SK-N-SH (cell line): ENCODE measurements at regions not wholly inside any gene's neighbourhood (a gene's known extent, or its start where the extent isn't known, plus 50 kb on each side); places are given as distances from the start of the nearest gene placed in this dataset.

Experiments used
- CTCF ChIA-PET: fragments of 300-600, 350-600 bp; formaldehyde crosslinking; extraction: SDS; loops from one replicate; lab custom pipeline; 2021; lab: Yijun Ruan, JAX
- POLR2A ChIA-PET: fragments of 350-600 bp; sonication (Branson Sonifier 250); formaldehyde crosslinking; extraction: SDS; loops from one replicate; lab custom pipeline; 2020; ENCODE audit warnings: antibody characterized with exemption, inconsistent platforms; lab: Yijun Ruan, JAX
- DNase-seq: peaks from one replicate; pipeline ENCODE4 v3.0.0; 2012
- H2AFZ ChIP-seq: fragments of 200-600 bp; sonication (generic); 2 replicates; pipeline ENCODE4 v1.8.1; 2016; ENCODE audit warnings: antibody characterized with exemption, mild to moderate bottlenecking, low read depth
- H3F3A ChIP-seq: fragments of 200-600 bp; sonication (generic); replicated peaks from 2 replicates; pipeline ENCODE3; 2016; ENCODE audit warnings: antibody characterized with exemption, mild to moderate bottlenecking; ENCODE audit not compliant: insufficient read depth
- H3K27ac ChIP-seq, 2 experiments: fragments of 200-500 bp in 1 of 2; fragments of 200-600 bp in 1 of 2; sonication (Bioruptor generic) in 1 of 2; sonication (generic), shearing (Covaris generic) in 1 of 2; 2 replicates each; pipeline versions ENCODE4 v1.5.1 to v1.6.1; 2014 to 2016; ENCODE audit warnings: low read depth in 2 of 2, inconsistent platforms in 1 of 2, low read length in 1 of 2, mild to moderate bottlenecking in 1 of 2, mixed read lengths in 1 of 2
- H3K27me3 ChIP-seq: fragments of 200-600 bp; sonication (generic), shearing (Covaris generic); 2 replicates; pipeline ENCODE4 v1.6.1; 2016; ENCODE audit warnings: mixed run types; ENCODE audit not compliant: insufficient read depth
- H3K36me3 ChIP-seq, 2 experiments: fragments of 200-500 bp in 1 of 2; fragments of 200-600 bp in 1 of 2; sonication (Bioruptor generic) in 1 of 2; sonication (generic) in 1 of 2; replicated peaks in 1 of 2; 2 replicates each; pipeline versions ENCODE3 to v1.5.1; 2014 to 2016; ENCODE audit warnings: low read length in 1 of 2, mild to moderate bottlenecking in 1 of 2; ENCODE audit not compliant: insufficient read depth in 2 of 2, control insufficient read depth in 1 of 2
- H3K4me1 ChIP-seq, 2 experiments: fragments of 200-500 bp in 1 of 2; fragments of 200-600 bp in 1 of 2; sonication (Bioruptor generic) in 1 of 2; sonication (generic), shearing (Covaris generic) in 1 of 2; 2 replicates each; pipeline versions ENCODE4 v1.5.1 to v1.6.1; 2014 to 2016; ENCODE audit warnings: low read depth in 1 of 2, low read length in 1 of 2, mixed run types in 1 of 2; ENCODE audit not compliant: insufficient read depth in 2 of 2, control insufficient read depth in 1 of 2
- H3K4me2 ChIP-seq: fragments of 200-600 bp; sonication (generic), shearing (Covaris generic); 2 replicates; pipeline ENCODE4 v1.6.1; 2017; ENCODE audit warnings: mixed run types
- H3K4me3 ChIP-seq, 2 experiments: fragments of 200-500 bp in 1 of 2; fragments of 200-600 bp in 1 of 2; sonication (Bioruptor generic) in 1 of 2; sonication (generic), shearing (Covaris generic) in 1 of 2; 2 replicates each; pipeline versions ENCODE4 v1.5.1 to v1.8.1; 2014 to 2016; ENCODE audit warnings: low read depth in 2 of 2, inconsistent platforms in 1 of 2, low read length in 1 of 2, mild to moderate bottlenecking in 1 of 2, mixed read lengths in 1 of 2, moderate library complexity in 1 of 2
- H3K79me2 ChIP-seq: fragments of 200-600 bp; sonication (generic); 2 replicates; pipeline ENCODE4 v1.8.1; 2017; ENCODE audit warnings: mild to moderate bottlenecking; ENCODE audit not compliant: insufficient read depth
- H3K9ac ChIP-seq: fragments of 200-600 bp; sonication (generic); 2 replicates; pipeline ENCODE4 v1.6.1; 2017; ENCODE audit warnings: mixed run types
- H3K9me2 ChIP-seq: fragments of 200-600 bp; sonication (generic); 2 replicates; pipeline ENCODE4 v1.6.1; 2017; ENCODE audit warnings: mixed run types
- H3K9me3 ChIP-seq: fragments of 200-600 bp; sonication (generic); 2 replicates; pipeline ENCODE4 v1.6.1; 2017; ENCODE audit warnings: mixed run types, mild to moderate bottlenecking, moderate library complexity
- H4K20me1 ChIP-seq: fragments of 200-600 bp; sonication (generic); 2 replicates; pipeline ENCODE4 v1.6.1; 2017; ENCODE audit warnings: mild to moderate bottlenecking, mixed run types; ENCODE audit not compliant: insufficient read depth
- EZH2phosphoT487 ChIP-seq: fragments of 200-600 bp; sonication (generic); IDR thresholded peaks from 2 replicates; pipeline ENCODE4 v1.6.1; 2017; ENCODE audit warnings: low read depth, mixed run types, mild to moderate bottlenecking, antibody characterized with exemption, moderate library complexity, borderline replicate concordance
- GABPA ChIP-seq: IDR thresholded peaks from 2 replicates; pipeline ENCODE4 v1.4.0; 2012; ENCODE audit warnings: low read depth, mild to moderate bottlenecking
- MXI1 ChIP-seq: IDR thresholded peaks from 2 replicates; pipeline ENCODE4 v1.6.1; 2012; ENCODE audit warnings: mild to moderate bottlenecking, low read depth, low read length, improper control_type of control experiment
- NFIC ChIP-seq: IDR thresholded peaks from 2 replicates; pipeline ENCODE4 v1.4.0; 2012; ENCODE audit warnings: borderline replicate concordance
- NRF1 ChIP-seq: IDR thresholded peaks from 2 replicates; pipeline ENCODE4 v1.6.1; 2012; ENCODE audit warnings: low read depth, mild to moderate bottlenecking, low read length
- RXRA ChIP-seq: IDR thresholded peaks from 2 replicates; pipeline ENCODE4 v1.4.0; 2012; ENCODE audit warnings: low read depth, mild to moderate bottlenecking, borderline replicate concordance
- SIN3A ChIP-seq: IDR thresholded peaks from 2 replicates; pipeline ENCODE4 v1.6.1; 2012; ENCODE audit warnings: low read depth, mild to moderate bottlenecking, low read length, moderate library complexity, borderline replicate concordance
- WGBS: methylation state at CpG from one replicate; pipeline ENCODE4 v1.1.6; 2017; ENCODE audit warnings: low lambda C conversion rate; 5-methylcytosine and 5-hydroxymethylcytosine counted together
- TF ChIP-seq, protein P1 (sequence below): IDR thresholded peaks from 2 replicates; pipeline ENCODE4 v1.6.1; 2012; ENCODE audit warnings: mild to moderate bottlenecking, low read depth, low read length, moderate library complexity
- TF ChIP-seq, protein P2 (sequence below): fragments of 200-600 bp; sonication (generic); IDR thresholded peaks from 2 replicates; pipeline ENCODE4 v1.6.1; 2017; ENCODE audit warnings: antibody characterized with exemption, mild to moderate bottlenecking, moderate library complexity
- TF ChIP-seq, protein P3 (sequence below): fragments of 150-350 bp; IDR thresholded peaks from 2 replicates; pipeline ENCODE4 v1.6.1; 2016; ENCODE audit warnings: mild to moderate bottlenecking, low read depth, low read length

DNA sequence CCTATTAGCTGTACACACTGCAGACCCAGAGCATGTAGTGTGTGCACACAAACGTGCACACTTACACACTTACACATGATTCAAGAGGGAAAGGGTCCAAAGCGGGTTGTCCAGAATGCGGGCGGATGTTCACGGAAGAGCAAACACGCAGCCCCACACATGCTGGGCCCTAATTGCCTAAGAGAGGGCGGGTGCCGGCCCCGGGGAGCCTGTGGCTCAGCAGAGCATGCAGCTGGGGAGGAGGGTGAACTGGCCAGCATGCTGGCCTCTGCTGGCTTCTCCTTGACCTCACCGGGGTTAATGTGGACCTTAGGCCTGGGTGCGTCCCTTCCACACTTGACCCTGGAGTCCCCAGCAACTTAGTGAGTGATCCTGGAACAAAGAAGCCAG lies 816.3 kb downstream of the BRD1 start:
- Histone ChIP-seq H3K9me2 (no peaks in the 10 kb centered on the region), H3K79me2 (no peaks in the 10 kb centered on the region), H3K27me3 (peaks cover 14% of the 10 kb centered on the region; the same call in 1 of the 2 replicates), H3K9ac (no peak overlapping the region), H2AFZ (no peak overlapping the region), H3K36me3 (no peaks in the 10 kb centered on the region), H3K27ac (peak overlapping the region in 1 of 2 experiments; percentile 92; a peak in 2 of 4 replicates), H3K9me3 (no peaks in the 10 kb centered on the region), H3K4me2 (no peak overlapping the region), H3F3A (no peaks in the 10 kb centered on the region), H3K4me1 (peaks cover 0 to 71% of the 10 kb centered on the region in 2 experiments; a peak in 2 of 4 replicates), H3K4me3 (no peak overlapping the region; a peak in 1 of 4 replicates), H4K20me1 (no peaks in the 10 kb centered on the region)
- TF ChIP-seq NFIC, result no peak
- no peak for TF ChIP-seq RXRA
- TF ChIP-seq, protein P1, sequence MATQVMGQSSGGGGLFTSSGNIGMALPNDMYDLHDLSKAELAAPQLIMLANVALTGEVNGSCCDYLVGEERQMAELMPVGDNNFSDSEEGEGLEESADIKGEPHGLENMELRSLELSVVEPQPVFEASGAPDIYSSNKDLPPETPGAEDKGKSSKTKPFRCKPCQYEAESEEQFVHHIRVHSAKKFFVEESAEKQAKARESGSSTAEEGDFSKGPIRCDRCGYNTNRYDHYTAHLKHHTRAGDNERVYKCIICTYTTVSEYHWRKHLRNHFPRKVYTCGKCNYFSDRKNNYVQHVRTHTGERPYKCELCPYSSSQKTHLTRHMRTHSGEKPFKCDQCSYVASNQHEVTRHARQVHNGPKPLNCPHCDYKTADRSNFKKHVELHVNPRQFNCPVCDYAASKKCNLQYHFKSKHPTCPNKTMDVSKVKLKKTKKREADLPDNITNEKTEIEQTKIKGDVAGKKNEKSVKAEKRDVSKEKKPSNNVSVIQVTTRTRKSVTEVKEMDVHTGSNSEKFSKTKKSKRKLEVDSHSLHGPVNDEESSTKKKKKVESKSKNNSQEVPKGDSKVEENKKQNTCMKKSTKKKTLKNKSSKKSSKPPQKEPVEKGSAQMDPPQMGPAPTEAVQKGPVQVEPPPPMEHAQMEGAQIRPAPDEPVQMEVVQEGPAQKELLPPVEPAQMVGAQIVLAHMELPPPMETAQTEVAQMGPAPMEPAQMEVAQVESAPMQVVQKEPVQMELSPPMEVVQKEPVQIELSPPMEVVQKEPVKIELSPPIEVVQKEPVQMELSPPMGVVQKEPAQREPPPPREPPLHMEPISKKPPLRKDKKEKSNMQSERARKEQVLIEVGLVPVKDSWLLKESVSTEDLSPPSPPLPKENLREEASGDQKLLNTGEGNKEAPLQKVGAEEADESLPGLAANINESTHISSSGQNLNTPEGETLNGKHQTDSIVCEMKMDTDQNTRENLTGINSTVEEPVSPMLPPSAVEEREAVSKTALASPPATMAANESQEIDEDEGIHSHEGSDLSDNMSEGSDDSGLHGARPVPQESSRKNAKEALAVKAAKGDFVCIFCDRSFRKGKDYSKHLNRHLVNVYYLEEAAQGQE, result no peak
- TF ChIP-seq MXI1, result no peak
- no peak for TF ChIP-seq GABPA
- TF ChIP-seq EZH2phosphoT487, result no peak
- TF ChIP-seq SIN3A, result no peak
- TF ChIP-seq, protein P2, sequence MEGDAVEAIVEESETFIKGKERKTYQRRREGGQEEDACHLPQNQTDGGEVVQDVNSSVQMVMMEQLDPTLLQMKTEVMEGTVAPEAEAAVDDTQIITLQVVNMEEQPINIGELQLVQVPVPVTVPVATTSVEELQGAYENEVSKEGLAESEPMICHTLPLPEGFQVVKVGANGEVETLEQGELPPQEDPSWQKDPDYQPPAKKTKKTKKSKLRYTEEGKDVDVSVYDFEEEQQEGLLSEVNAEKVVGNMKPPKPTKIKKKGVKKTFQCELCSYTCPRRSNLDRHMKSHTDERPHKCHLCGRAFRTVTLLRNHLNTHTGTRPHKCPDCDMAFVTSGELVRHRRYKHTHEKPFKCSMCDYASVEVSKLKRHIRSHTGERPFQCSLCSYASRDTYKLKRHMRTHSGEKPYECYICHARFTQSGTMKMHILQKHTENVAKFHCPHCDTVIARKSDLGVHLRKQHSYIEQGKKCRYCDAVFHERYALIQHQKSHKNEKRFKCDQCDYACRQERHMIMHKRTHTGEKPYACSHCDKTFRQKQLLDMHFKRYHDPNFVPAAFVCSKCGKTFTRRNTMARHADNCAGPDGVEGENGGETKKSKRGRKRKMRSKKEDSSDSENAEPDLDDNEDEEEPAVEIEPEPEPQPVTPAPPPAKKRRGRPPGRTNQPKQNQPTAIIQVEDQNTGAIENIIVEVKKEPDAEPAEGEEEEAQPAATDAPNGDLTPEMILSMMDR, result no peak
- TF ChIP-seq NRF1, result no peak
- TF ChIP-seq, protein P3, sequence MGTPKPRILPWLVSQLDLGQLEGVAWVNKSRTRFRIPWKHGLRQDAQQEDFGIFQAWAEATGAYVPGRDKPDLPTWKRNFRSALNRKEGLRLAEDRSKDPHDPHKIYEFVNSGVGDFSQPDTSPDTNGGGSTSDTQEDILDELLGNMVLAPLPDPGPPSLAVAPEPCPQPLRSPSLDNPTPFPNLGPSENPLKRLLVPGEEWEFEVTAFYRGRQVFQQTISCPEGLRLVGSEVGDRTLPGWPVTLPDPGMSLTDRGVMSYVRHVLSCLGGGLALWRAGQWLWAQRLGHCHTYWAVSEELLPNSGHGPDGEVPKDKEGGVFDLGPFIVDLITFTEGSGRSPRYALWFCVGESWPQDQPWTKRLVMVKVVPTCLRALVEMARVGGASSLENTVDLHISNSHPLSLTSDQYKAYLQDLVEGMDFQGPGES, result no peak
- WGBS, result 30% methylated on average over 7 of the region's 11 CpGs
- POLR2A ChIA-PET, result no interaction called here
- CTCF ChIA-PET, result interaction anchor here (1.2 to 1.6 kb wide), 3 partner anchors 31 to 294 kb away, joined by 3 to 5 read pairs (median 3); no protein-coding TSS in a partner anchor
- DNase-seq, result peak; percentile 14
